Ovary (tissue), 7 donors: ENCODE measurements at regions not wholly inside any gene's neighbourhood (a gene's known extent, or its start where the extent isn't known, plus 50 kb on each side); places are given as distances from the start of the nearest gene placed in this dataset.

ENCODE experiments used
- DNase-seq, 5 donors: peaks; one replicate each; pipeline ENCODE4 v3.0.0-alpha.2; 2019 to 2020
- H3K27ac ChIP-seq, 2 donors: fragments of 200-600 bp; one replicate each; pipeline versions ENCODE4 v1.5.1 to v1.8.0; 2019 to 2022
- H3K27me3 ChIP-seq: fragments of 200-600 bp; one replicate; pipeline ENCODE4 v1.8.0; 2022
- H3K36me3 ChIP-seq: fragments of 200-600 bp; sonication (generic); one replicate; pipeline ENCODE4 v1.5.1; 2019
- H3K4me1 ChIP-seq: one replicate; pipeline ENCODE4 v1.8.1; 2013; ENCODE audit warnings: mild to moderate bottlenecking, moderate library complexity; ENCODE audit not compliant: insufficient read depth
- H3K4me3 ChIP-seq: fragments of 200-600 bp; sonication (generic); one replicate; pipeline ENCODE4 v1.5.1; 2017
- H3K9me3 ChIP-seq, 2 donors: fragments of 200-600 bp in 1 of 2; sonication (generic) in 1 of 2; one replicate each; pipeline versions ENCODE4 v1.5.1 to v1.8.1; 2013 to 2019; ENCODE audit warnings: mild to moderate bottlenecking in 1 of 2, moderate library complexity in 1 of 2
- EP300 ChIP-seq: sonication (generic); formaldehyde crosslinking; IDR thresholded peaks from one replicate; pipeline ENCODE4 v1.6.1; 2017; ENCODE audit warnings: antibody characterized with exemption
- POLR2A ChIP-seq: fragments of 450-650 bp; IDR thresholded peaks from one replicate; pipeline ENCODE4 v1.6.1; 2017; ENCODE audit warnings: antibody characterized with exemption, mild to moderate bottlenecking, moderate library complexity
- WGBS, 3 donors: extraction: QIAGEN DNeasy Blood & Tissue Kit in 1 of 3; methylation state at CpG; one replicate each; pipeline versions ENCODE4 v1.1.5 to v1.1.7; 2013 to 2017; 5-methylcytosine and 5-hydroxymethylcytosine counted together
- intact Hi-C, 4 donors: fragments of 100-400 bp; cut with DNase I; formaldehyde crosslinking; loops; one replicate each; pipeline versions ENCODE4 v1.11.0 to v1.15.1; 2022 to 2023
- TF ChIP-seq, protein P1 (sequence below), 3 donors: fragments of 450-650 bp in 2 of 3; fragments of 200-600 bp in 1 of 3; IDR thresholded peaks; one replicate each; pipeline versions ENCODE4 v1.5.1 to v1.8.0; 2016 to 2022; ENCODE audit warnings: antibody characterized with exemption in 3 of 3, mild to moderate bottlenecking in 1 of 3
- donor health status: DM: no; HTN: no; CAD: no; lungs with moderate emphysema.
- donor health status: DM: no; HTN: no; CAD: no.
- donor health status: Bipolar disorder and iron deficiency.
- donor health status: DM: no; HTN: no; CAD: no.
- donor health status: DM: yes; HTN: yes; CAD: no.

DNA sequence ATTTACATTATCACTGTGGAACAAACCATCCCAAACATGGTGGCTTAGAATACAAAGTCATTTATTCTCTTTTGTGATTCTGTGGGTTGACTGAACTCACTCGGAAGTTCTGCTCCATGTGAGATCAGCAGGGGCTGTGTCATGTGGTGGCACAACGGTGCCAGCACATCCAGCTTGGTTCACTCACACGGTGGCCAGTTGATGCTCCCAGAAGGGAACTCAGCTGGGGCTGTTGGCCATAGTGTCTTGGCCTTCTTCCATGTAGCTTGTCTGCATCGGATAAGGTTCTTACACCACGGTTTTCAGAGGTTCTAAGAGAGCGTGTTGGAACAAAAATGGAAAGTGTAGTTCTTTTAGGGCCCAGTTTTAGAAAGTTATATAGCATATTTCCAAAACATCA lies 312.7 kb downstream of the DMRT2 start:
- no peaks in the 10 kb centered on the region for H3K27me3 ChIP-seq
- no peaks in the 10 kb centered on the region for H3K4me1 ChIP-seq
- TF ChIP-seq, protein P1, sequence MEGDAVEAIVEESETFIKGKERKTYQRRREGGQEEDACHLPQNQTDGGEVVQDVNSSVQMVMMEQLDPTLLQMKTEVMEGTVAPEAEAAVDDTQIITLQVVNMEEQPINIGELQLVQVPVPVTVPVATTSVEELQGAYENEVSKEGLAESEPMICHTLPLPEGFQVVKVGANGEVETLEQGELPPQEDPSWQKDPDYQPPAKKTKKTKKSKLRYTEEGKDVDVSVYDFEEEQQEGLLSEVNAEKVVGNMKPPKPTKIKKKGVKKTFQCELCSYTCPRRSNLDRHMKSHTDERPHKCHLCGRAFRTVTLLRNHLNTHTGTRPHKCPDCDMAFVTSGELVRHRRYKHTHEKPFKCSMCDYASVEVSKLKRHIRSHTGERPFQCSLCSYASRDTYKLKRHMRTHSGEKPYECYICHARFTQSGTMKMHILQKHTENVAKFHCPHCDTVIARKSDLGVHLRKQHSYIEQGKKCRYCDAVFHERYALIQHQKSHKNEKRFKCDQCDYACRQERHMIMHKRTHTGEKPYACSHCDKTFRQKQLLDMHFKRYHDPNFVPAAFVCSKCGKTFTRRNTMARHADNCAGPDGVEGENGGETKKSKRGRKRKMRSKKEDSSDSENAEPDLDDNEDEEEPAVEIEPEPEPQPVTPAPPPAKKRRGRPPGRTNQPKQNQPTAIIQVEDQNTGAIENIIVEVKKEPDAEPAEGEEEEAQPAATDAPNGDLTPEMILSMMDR (IDR thresholded peaks at IDR 0.05) = no peak
- TF ChIP-seq EP300 = no peak
- no peak for TF ChIP-seq POLR2A
- intact Hi-C loops = no loop called here
- H3K36me3 ChIP-seq = no peaks in the 10 kb centered on the region
- no peak for DNase-seq
- H3K27ac ChIP-seq = no peak overlapping the region
- no peak overlapping the region for H3K4me3 ChIP-seq
- WGBS, 3 donors = 77 to 88% (median 81%) methylated on average over 6 of the region's 6 CpGs
- no peaks in the 10 kb centered on the region for H3K9me3 ChIP-seq

DNA sequence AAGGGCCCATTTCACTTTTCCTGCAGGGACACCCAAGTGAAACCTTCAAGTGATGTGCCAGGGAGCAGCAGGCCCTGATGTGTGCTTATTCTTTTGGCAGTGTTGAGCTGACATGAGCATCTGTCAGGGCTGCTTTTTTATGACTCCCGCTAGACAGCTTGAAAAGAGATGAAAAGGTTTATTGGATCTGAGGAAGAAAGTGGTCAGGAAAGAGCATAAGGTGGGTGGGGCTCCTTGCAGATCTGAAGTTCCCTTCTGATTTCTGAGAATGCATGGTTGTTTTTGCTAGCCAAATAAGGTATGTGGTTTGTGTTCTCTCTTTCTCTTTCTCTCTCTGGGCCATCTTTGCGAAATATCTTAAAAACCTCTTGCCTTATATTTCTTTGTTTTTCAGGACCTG lies 316.1 kb downstream of the DMRT2 start:
- no peaks in the 10 kb centered on the region for H3K4me1 ChIP-seq
- H3K4me3 ChIP-seq = no peak overlapping the region
- WGBS, 3 donors = 80 to 86% (median 85%) methylated on average over 2 of the region's 2 CpGs
- intact Hi-C loops = no loop called here
- TF ChIP-seq, protein P1 (IDR thresholded peaks at IDR 0.05) = no peak
- TF ChIP-seq POLR2A = no peak
- TF ChIP-seq EP300 = no peak
- DNase-seq = no peak
- H3K9me3 ChIP-seq = no peaks in the 10 kb centered on the region
- no peak overlapping the region for H3K27ac ChIP-seq
- H3K27me3 ChIP-seq = no peaks in the 10 kb centered on the region
- no peaks in the 10 kb centered on the region for H3K36me3 ChIP-seq

DNA sequence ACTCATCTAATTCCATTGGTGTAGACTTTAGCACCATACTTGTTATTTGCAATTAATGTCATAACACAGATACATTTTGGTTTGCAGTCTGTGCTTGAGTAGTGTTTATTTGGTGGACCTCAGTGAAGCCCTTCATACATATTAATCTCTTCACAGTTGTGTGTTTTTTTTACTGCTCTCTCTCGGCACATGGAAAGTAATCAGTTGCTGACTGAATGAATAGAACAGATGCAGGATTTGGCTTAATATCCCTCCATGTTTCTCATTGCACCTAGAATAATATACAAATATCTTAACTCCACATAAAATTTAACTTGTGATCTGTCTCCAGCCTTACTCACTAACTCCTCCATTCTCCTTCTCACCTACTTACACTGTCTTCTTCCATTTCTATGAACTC lies 319.1 kb downstream of the DMRT2 start:
- 38 to 83% (median 61%) methylated on average over 1 of the region's 1 CpG for WGBS, 3 donors
- no peaks in the 10 kb centered on the region for H3K27me3 ChIP-seq

DNA sequence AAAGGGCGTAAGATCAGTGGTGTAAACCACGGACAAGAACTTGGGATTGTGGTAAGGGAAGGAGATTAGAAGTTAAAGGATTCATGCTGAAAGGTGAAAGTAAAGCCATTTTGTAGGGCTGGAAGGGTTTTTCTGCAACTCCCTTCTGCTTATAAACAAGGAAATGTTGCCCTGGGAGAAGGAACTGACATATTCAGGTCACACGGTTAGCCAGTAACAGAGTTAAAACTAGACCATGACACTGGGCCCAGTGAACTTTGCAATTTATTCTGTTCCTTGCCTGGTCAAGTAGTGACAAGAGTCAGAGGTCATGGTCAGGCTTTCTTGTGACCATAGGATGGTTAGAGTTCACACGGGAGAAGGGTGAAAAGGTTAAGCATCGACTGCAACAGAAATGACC lies 323.3 kb downstream of the DMRT2 start:
- TF ChIP-seq EP300 = no peak
- TF ChIP-seq, protein P1 (IDR thresholded peaks at IDR 0.05) = no peak
- TF ChIP-seq POLR2A = no peak
- intact Hi-C loops = no loop called here
- no peaks in the 10 kb centered on the region for H3K4me1 ChIP-seq
- H3K36me3 ChIP-seq = no peaks in the 10 kb centered on the region
- H3K4me3 ChIP-seq = no peak overlapping the region
- no peak overlapping the region for H3K27ac ChIP-seq
- H3K27me3 ChIP-seq = no peaks in the 10 kb centered on the region
- DNase-seq = no peak
- WGBS, 3 donors = 64 to 72% (median 70%) methylated on average over 5 of the region's 5 CpGs
- no peaks in the 10 kb centered on the region for H3K9me3 ChIP-seq

More for the DNA sequence above, 319.1 kb downstream of the DMRT2 start:
- TF ChIP-seq POLR2A (no peak), EP300 (no peak)
- TF ChIP-seq, protein P1 (IDR thresholded peaks at IDR 0.05) = no peak
- Histone ChIP-seq H3K27ac (no peak overlapping the region), H3K4me1 (no peaks in the 10 kb centered on the region), H3K9me3 (no peaks in the 10 kb centered on the region), H3K4me3 (no peak overlapping the region), H3K36me3 (no peaks in the 10 kb centered on the region)
- intact Hi-C loops = no loop called here
- DNase-seq = no peak
